Mammary epithelial cell (primary cell): ENCODE measurements at regions not wholly inside any gene's neighbourhood (a gene's known extent, or its start where the extent isn't known, plus 50 kb on each side); places are given as distances from the start of the nearest gene placed in this dataset.

ENCODE experiments used
- EZH2 ChIP-seq: IDR thresholded peaks from 2 replicates; pipeline ENCODE4 v1.6.1; 2012; ENCODE audit warnings: low read length, inconsistent platforms, borderline replicate concordance
- TF ChIP-seq, protein P1 (sequence below), 2 donors: IDR thresholded peaks in 1 of 2; conservative IDR thresholded peaks in 1 of 2; 2 replicates each; pipeline ENCODE4 v1.5.1; 2011 to 2012; ENCODE audit warnings: inconsistent platforms in 2 of 2, low read length in 2 of 2, mild to moderate bottlenecking in 2 of 2, control low read depth in 1 of 2, low read depth in 1 of 2; ENCODE audit not compliant: insufficient read depth in 1 of 2; ENCODE audit errors: extremely low read depth in 1 of 2

DNA sequence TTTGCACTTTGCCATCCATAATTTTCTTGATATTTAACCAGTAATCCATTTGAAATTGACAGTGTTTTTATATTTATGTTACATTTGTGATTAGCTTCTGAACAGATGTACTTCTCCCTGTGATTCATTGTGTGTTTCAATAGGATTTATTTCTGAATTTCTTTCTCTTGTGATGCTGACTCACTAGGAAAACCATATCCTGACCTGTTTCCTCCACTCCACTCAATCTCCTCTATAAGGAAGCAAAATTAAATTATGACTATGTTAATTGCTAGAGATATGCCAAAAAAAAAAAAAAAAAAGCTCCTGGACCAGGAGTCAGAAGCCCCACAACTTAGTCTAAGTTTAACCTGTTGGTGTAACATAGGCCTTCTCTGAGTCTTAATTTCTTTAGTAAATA, 614.6 kb upstream of the SPRY2 start:
- TF ChIP-seq, protein P1, sequence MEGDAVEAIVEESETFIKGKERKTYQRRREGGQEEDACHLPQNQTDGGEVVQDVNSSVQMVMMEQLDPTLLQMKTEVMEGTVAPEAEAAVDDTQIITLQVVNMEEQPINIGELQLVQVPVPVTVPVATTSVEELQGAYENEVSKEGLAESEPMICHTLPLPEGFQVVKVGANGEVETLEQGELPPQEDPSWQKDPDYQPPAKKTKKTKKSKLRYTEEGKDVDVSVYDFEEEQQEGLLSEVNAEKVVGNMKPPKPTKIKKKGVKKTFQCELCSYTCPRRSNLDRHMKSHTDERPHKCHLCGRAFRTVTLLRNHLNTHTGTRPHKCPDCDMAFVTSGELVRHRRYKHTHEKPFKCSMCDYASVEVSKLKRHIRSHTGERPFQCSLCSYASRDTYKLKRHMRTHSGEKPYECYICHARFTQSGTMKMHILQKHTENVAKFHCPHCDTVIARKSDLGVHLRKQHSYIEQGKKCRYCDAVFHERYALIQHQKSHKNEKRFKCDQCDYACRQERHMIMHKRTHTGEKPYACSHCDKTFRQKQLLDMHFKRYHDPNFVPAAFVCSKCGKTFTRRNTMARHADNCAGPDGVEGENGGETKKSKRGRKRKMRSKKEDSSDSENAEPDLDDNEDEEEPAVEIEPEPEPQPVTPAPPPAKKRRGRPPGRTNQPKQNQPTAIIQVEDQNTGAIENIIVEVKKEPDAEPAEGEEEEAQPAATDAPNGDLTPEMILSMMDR (conservative IDR thresholded peaks at IDR 0.05 in 1 of 2, IDR thresholded peaks at IDR 0.05 in 1 of 2; ENCODE audit: extremely low read depth in 1 of 2, insufficient read depth in 1 of 2, low read depth in 1 of 2, low read length in 2 of 2): no peak
- no peak for TF ChIP-seq EZH2
